H1 (cell line): ENCODE measurements at regions not wholly inside any gene's neighbourhood (a gene's known extent, or its start where the extent isn't known, plus 50 kb on each side); places are given as distances from the start of the nearest gene placed in this dataset.

Experiments
- CTCF ChIA-PET: fragments of 300-600 bp; sonication (Branson Sonifier 250); formaldehyde crosslinking; loops from one replicate; lab custom pipeline; 2021; ENCODE audit not compliant: partially characterized antibody; lab: Charles Lee
- POLR2A ChIA-PET: fragments of 300-600 bp; sonication (Branson Sonifier 250); formaldehyde crosslinking; loops from one replicate; lab custom pipeline; 2021; ENCODE audit warnings: inconsistent platforms; ENCODE audit not compliant: partially characterized antibody; lab: Charles Lee
- DNase-seq, 2 experiments: peaks; one replicate each; pipeline versions ENCODE4 v3.0.0 to v3.0.0-alpha.2; 2010 to 2022; ENCODE audit warnings: low spot score in 2 of 2, low read depth in 1 of 2, mixed read lengths in 1 of 2
- FAIRE-seq: peaks from 2 replicates; lab custom pipeline; 2011; peaks lifted over from hg19 to GRCh38; lab: Jason Lieb, UNC
- H2AFZ ChIP-seq: 2 replicates; pipeline ENCODE4 v1.8.1; 2012; ENCODE audit warnings: low read length, inconsistent platforms
- H2AK5ac ChIP-seq: 2 replicates; pipeline ENCODE4 v1.6.1; 2013; ENCODE audit warnings: low read depth, low read length
- H2BK120ac ChIP-seq: replicated peaks from 2 replicates; pipeline ENCODE3; 2013; ENCODE audit warnings: low read depth, low read length, inconsistent platforms
- H2BK12ac ChIP-seq: 2 replicates; pipeline ENCODE4 v1.6.1; 2013; ENCODE audit warnings: low read depth, low read length
- H2BK15ac ChIP-seq: 2 replicates; pipeline ENCODE4 v1.6.1; 2013; ENCODE audit warnings: low read length
- H2BK20ac ChIP-seq: 2 replicates; pipeline ENCODE4 v1.6.1; 2013; ENCODE audit warnings: low read length
- H2BK5ac ChIP-seq: 2 replicates; pipeline ENCODE4 v1.6.1; 2013; ENCODE audit warnings: low read depth, low read length
- H3K14ac ChIP-seq: 2 replicates; pipeline ENCODE4 v1.6.1; 2013; ENCODE audit warnings: inconsistent platforms; ENCODE audit not compliant: insufficient read length
- H3K18ac ChIP-seq: 2 replicates; pipeline ENCODE4 v1.6.1; 2013; ENCODE audit warnings: low read length; ENCODE audit errors: extremely low read depth
- H3K23ac ChIP-seq: 2 replicates; pipeline ENCODE4 v1.6.1; 2013; ENCODE audit warnings: inconsistent platforms; ENCODE audit not compliant: insufficient read length
- H3K23me2 ChIP-seq: 2 replicates; pipeline ENCODE4 v1.6.1; 2013; ENCODE audit warnings: low read depth, low read length
- H3K27ac ChIP-seq: 2 replicates; pipeline ENCODE4 v1.6.1; 2011; ENCODE audit warnings: low read depth, low read length, inconsistent platforms
- H3K27me3 ChIP-seq, 4 experiments: replicated peaks in 1 of 4; 1 replicate in 1 of 4; 2 replicates in 3 of 4; pipeline versions ENCODE4 v1.6.1 to v1.8.1; 2011 to 2013; ENCODE audit warnings: low read length in 3 of 4, mild to moderate bottlenecking in 3 of 4, inconsistent platforms in 2 of 4, mixed read lengths in 2 of 4, moderate library complexity in 1 of 4; ENCODE audit not compliant: control insufficient read depth in 3 of 4, insufficient read depth in 3 of 4; ENCODE audit errors: extremely low read depth in 1 of 4
- H3K36me3 ChIP-seq, 4 experiments: 2 replicates each; pipeline versions ENCODE4 v1.6.1 to v1.8.1; 2011 to 2013; ENCODE audit warnings: mild to moderate bottlenecking in 4 of 4, low read length in 3 of 4, moderate library complexity in 2 of 4, control low read depth in 1 of 4, inconsistent platforms in 1 of 4; ENCODE audit not compliant: insufficient read depth in 4 of 4, control insufficient read depth in 2 of 4
- H3K4ac ChIP-seq: replicated peaks from 2 replicates; pipeline ENCODE3; 2013; ENCODE audit warnings: low read length, low read depth, mixed read lengths, inconsistent platforms; ENCODE audit not compliant: insufficient read length
- H3K4me1 ChIP-seq, 4 experiments: replicated peaks in 1 of 4; 1 replicate in 1 of 4; 2 replicates in 3 of 4; pipeline versions ENCODE4 v1.6.1 to v1.8.1; 2011 to 2013; ENCODE audit warnings: low read length in 3 of 4, inconsistent platforms in 2 of 4, mixed read lengths in 1 of 4; ENCODE audit not compliant: insufficient read depth in 4 of 4, control insufficient read depth in 3 of 4
- H3K4me2 ChIP-seq, 2 experiments: 2 replicates each; pipeline versions ENCODE4 v1.6.1 to v1.8.1; 2011 to 2013; ENCODE audit warnings: low read depth in 2 of 2, low read length in 2 of 2, control low read depth in 1 of 2, inconsistent platforms in 1 of 2, mild to moderate bottlenecking in 1 of 2; ENCODE audit not compliant: insufficient read depth in 1 of 2
- H3K4me3 ChIP-seq, 4 experiments: fragments of 200-600, 300-600 bp in 1 of 4; sonication (generic), shearing (Covaris generic), sonication (Bioruptor Twin) in 1 of 4; 2 replicates each; pipeline versions ENCODE4 v1.5.1 to v1.8.1; 2011 to 2016; ENCODE audit warnings: low read length in 4 of 4, low read depth in 3 of 4, control low read depth in 2 of 4, inconsistent platforms in 2 of 4, mild to moderate bottlenecking in 2 of 4, mixed read lengths in 1 of 4, moderate library complexity in 1 of 4; ENCODE audit not compliant: insufficient read depth in 2 of 4; ENCODE audit errors: extremely low read depth in 1 of 4
- H3K56ac ChIP-seq: replicated peaks from 2 replicates; pipeline ENCODE3; 2013; ENCODE audit warnings: low read depth, mild to moderate bottlenecking, mixed read lengths, low read length, inconsistent platforms; ENCODE audit not compliant: insufficient read length
- H3K79me1 ChIP-seq: 2 replicates; pipeline ENCODE4 v1.6.1; 2013; ENCODE audit warnings: low read depth, low read length, control low read depth
- H3K79me2 ChIP-seq, 2 experiments: 2 replicates each; pipeline versions ENCODE4 v1.6.1 to v1.8.1; 2012 to 2013; ENCODE audit warnings: low read length in 2 of 2, mild to moderate bottlenecking in 2 of 2, inconsistent platforms in 1 of 2; ENCODE audit not compliant: insufficient read depth in 2 of 2, control insufficient read depth in 1 of 2
- H3K9ac ChIP-seq, 4 experiments: replicated peaks in 1 of 4; 1 replicate in 1 of 4; 2 replicates in 3 of 4; pipeline versions ENCODE4 v1.6.1 to v1.8.1; 2011 to 2013; ENCODE audit warnings: low read depth in 3 of 4, low read length in 3 of 4, control low read depth in 2 of 4, mild to moderate bottlenecking in 2 of 4, moderate library complexity in 2 of 4, inconsistent platforms in 1 of 4; ENCODE audit errors: extremely low read depth in 1 of 4
- H3K9me3 ChIP-seq, 2 experiments: 2 replicates each; pipeline versions ENCODE4 v1.6.1 to v1.8.1; 2012 to 2013; ENCODE audit warnings: mild to moderate bottlenecking in 2 of 2, moderate library complexity in 2 of 2, control low read depth in 1 of 2, inconsistent platforms in 1 of 2, low read depth in 1 of 2, low read length in 1 of 2, mixed read lengths in 1 of 2; ENCODE audit not compliant: insufficient read depth in 2 of 2
- H4K20me1 ChIP-seq, 2 experiments: replicated peaks in 1 of 2; 2 replicates each; pipeline versions ENCODE3 to v1.8.1; 2011 to 2013; ENCODE audit warnings: inconsistent platforms in 2 of 2, low read length in 2 of 2, mild to moderate bottlenecking in 1 of 2; ENCODE audit not compliant: insufficient read depth in 2 of 2, control insufficient read depth in 1 of 2
- H4K5ac ChIP-seq: 2 replicates; pipeline ENCODE4 v1.6.1; 2013; ENCODE audit warnings: low read length, low read depth, mixed read lengths, inconsistent platforms; ENCODE audit not compliant: insufficient read length
- H4K8ac ChIP-seq: 2 replicates; pipeline ENCODE4 v1.8.0; 2013; ENCODE audit warnings: mild to moderate bottlenecking, moderate library complexity, low read length, inconsistent platforms; ENCODE audit not compliant: insufficient read depth; ENCODE audit errors: extremely low read depth
- H4K91ac ChIP-seq: replicated peaks from 2 replicates; pipeline ENCODE3; 2013; ENCODE audit warnings: low read length, mixed read lengths, inconsistent platforms; ENCODE audit not compliant: insufficient read length
- BACH1 ChIP-seq: IDR thresholded peaks from 2 replicates; pipeline ENCODE4 v1.6.1; 2012; ENCODE audit warnings: low read length, improper control_type of control experiment
- BCL11A ChIP-seq, 2 experiments: IDR thresholded peaks; one replicate each; pipeline ENCODE4 v1.6.1; 2011; ENCODE audit warnings: low read depth in 2 of 2, low read length in 2 of 2, mild to moderate bottlenecking in 2 of 2
- BRCA1 ChIP-seq: IDR thresholded peaks from 2 replicates; pipeline ENCODE4 v1.6.1; 2012; ENCODE audit warnings: low read depth, low read length, improper control_type of control experiment
- CHD2 ChIP-seq: IDR thresholded peaks from 2 replicates; pipeline ENCODE4 v1.6.1; 2012; ENCODE audit warnings: low read length, improper control_type of control experiment
- EGR1 ChIP-seq: IDR thresholded peaks from 2 replicates; pipeline ENCODE4 v1.6.1; 2011; ENCODE audit warnings: low read depth, low read length, borderline replicate concordance
- NANOG ChIP-seq: IDR thresholded peaks from 2 replicates; pipeline ENCODE4 v1.6.1; 2011; ENCODE audit warnings: low read length, low read depth, mild to moderate bottlenecking, inconsistent platforms; ENCODE audit not compliant: insufficient read depth, poor library complexity, severe bottlenecking
- YY1 ChIP-seq: IDR thresholded peaks from 2 replicates; pipeline ENCODE4 v1.6.1; 2011; ENCODE audit warnings: low read depth, mild to moderate bottlenecking, low read length
- WGBS, 2 experiments: shearing (Covaris generic) in 1 of 2; methylation state at CpG; one replicate each; pipeline versions ENCODE4 v1.1.6 to v1.1.7; 2013 to 2015; ENCODE audit warnings: low lambda C conversion rate in 2 of 2, mixed read lengths in 2 of 2, inconsistent platforms in 1 of 2, low coverage in 1 of 2, missing lambda C conversion rate in 1 of 2; ENCODE audit not compliant: insufficient replicate concordance in 2 of 2, insufficient coverage in 1 of 2, insufficient read length in 1 of 2; ENCODE audit errors: extremely low coverage in 1 of 2, missing lambda C conversion rate in 1 of 2; 5-methylcytosine and 5-hydroxymethylcytosine counted together

GRCh38 chr11:38302564-38302963 is 1704.5 kb upstream of the RAG2 start:
- Histone ChIP-seq H3K4ac (no peak overlapping the region), H3K79me2 (no peaks in the 10 kb centered on the region), H3K23ac (no peak overlapping the region), H2BK120ac (no peak overlapping the region), H3K4me1 (peaks cover 0 to 2% (median 0%) of the 10 kb centered on the region in 4 experiments; a peak in 1 of 7 replicates), H2BK12ac (no peak overlapping the region), H2AFZ (no peak overlapping the region), H3K4me3 (no peak overlapping the region), H3K18ac (no peak overlapping the region), H3K9me3 (no peaks in the 10 kb centered on the region), H4K5ac (no peak overlapping the region), H3K4me2 (no peak overlapping the region), H3K14ac (no peak overlapping the region), H2BK15ac (no peak overlapping the region), H3K23me2 (no peaks in the 10 kb centered on the region), H4K8ac (no peak overlapping the region), H3K9ac (no peak overlapping the region), H4K91ac (no peak overlapping the region), H2AK5ac (no peak overlapping the region), H3K36me3 (no peaks in the 10 kb centered on the region), H2BK20ac (no peak overlapping the region), H3K79me1 (no peaks in the 10 kb centered on the region), H3K56ac (no peak overlapping the region), H2BK5ac (no peak overlapping the region), H4K20me1 (no peaks in the 10 kb centered on the region), H3K27ac (no peak overlapping the region), H3K27me3 (no peaks in the 10 kb centered on the region)
- DNase-seq (no peak), FAIRE-seq (no peak)
- TF ChIP-seq YY1 (no peak), CHD2 (no peak), BACH1 (no peak), EGR1 (no peak), NANOG (no peak), BRCA1 (no peak), BCL11A (IDR thresholded peaks at IDR 0.05; ENCODE audit: low read depth in 2 of 2, low read length in 2 of 2) (no peak)
- ChIA-PET CTCF (no interaction called here), POLR2A (no interaction called here)
- WGBS, 2 experiments, result 0% methylated on average over 1 of the region's 1 CpG; no CpG with 5 or more reads in 1 of the 2 experiments
